Esophagus (tissue), 2 donors: ENCODE measurements at regions not wholly inside any gene's neighbourhood (a gene's known extent, or its start where the extent isn't known, plus 50 kb on each side); places are given as distances from the start of the nearest gene placed in this dataset.

Source experiments
- H3K27ac ChIP-seq, 2 donors: one replicate each; pipeline ENCODE4 v1.5.1; 2013; ENCODE audit warnings: low read depth in 2 of 2, mild to moderate bottlenecking in 2 of 2, inconsistent platforms in 1 of 2, low read length in 1 of 2, moderate library complexity in 1 of 2
- H3K27me3 ChIP-seq, 2 donors: one replicate each; pipeline ENCODE4 v1.6.1; 2013; ENCODE audit warnings: low read length in 2 of 2, control low read depth in 1 of 2, mild to moderate bottlenecking in 1 of 2; ENCODE audit not compliant: insufficient read depth in 2 of 2, control insufficient read depth in 1 of 2
- H3K36me3 ChIP-seq, 2 donors: one replicate each; pipeline ENCODE4 v1.6.1; 2013; ENCODE audit warnings: low read length in 1 of 2; ENCODE audit not compliant: control insufficient read depth in 2 of 2, insufficient read depth in 2 of 2
- H3K4me1 ChIP-seq, 2 donors: one replicate each; pipeline ENCODE4 v1.6.1; 2013; ENCODE audit warnings: low read length in 1 of 2; ENCODE audit not compliant: control insufficient read depth in 2 of 2, insufficient read depth in 2 of 2
- H3K4me3 ChIP-seq, 2 donors: one replicate each; pipeline ENCODE4 v1.5.1; 2013; ENCODE audit warnings: low read length in 2 of 2, mild to moderate bottlenecking in 2 of 2, low read depth in 1 of 2, moderate library complexity in 1 of 2
- H3K9me3 ChIP-seq, 2 donors: one replicate each; pipeline ENCODE4 v1.6.1; 2013; ENCODE audit warnings: mild to moderate bottlenecking in 2 of 2, low read depth in 1 of 2, low read length in 1 of 2, moderate library complexity in 1 of 2; ENCODE audit not compliant: control insufficient read depth in 2 of 2, insufficient read depth in 1 of 2
- WGBS, 2 donors: extraction: QIAGEN DNeasy Blood & Tissue Kit; methylation state at CpG; one replicate each; pipeline ENCODE4 v1.1.7; 2013; 5-methylcytosine and 5-hydroxymethylcytosine counted together
- donor health status: healthy with polysubstance abuse.
- donor health status: Bipolar disorder and iron deficiency.

DNA sequence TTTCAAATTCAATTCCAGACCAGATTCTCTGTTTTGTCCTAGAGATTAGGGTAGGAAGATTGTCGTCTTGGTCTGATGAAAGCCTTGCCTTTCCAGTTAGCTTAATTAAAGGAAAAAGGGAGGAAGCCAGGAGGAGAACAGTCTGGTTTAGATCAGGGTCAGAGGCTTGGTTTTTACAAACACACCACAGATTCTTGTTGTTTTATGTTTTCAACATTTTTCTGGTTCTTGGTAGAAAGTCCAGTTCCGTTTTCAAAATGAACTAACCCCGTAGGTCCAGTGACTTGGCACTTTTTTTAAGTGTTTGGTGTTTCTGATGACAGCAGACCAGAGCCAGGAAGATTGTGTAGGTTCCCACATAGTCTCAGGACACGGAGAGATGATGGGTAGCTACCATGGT lies 167.1 kb upstream of the INHBA start:
- no peaks in the 10 kb centered on the region for H3K4me1 ChIP-seq
- H3K9me3 ChIP-seq, result peaks cover 3 to 7% of the 10 kb centered on the region in 2 donors
- no peak overlapping the region for H3K4me3 ChIP-seq
- no peak overlapping the region for H3K27ac ChIP-seq
- H3K27me3 ChIP-seq, result no peaks in the 10 kb centered on the region
- 36 to 48% methylated on average over 4 of the region's 4 CpGs for WGBS, 2 donors
- H3K36me3 ChIP-seq, result no peaks in the 10 kb centered on the region

DNA sequence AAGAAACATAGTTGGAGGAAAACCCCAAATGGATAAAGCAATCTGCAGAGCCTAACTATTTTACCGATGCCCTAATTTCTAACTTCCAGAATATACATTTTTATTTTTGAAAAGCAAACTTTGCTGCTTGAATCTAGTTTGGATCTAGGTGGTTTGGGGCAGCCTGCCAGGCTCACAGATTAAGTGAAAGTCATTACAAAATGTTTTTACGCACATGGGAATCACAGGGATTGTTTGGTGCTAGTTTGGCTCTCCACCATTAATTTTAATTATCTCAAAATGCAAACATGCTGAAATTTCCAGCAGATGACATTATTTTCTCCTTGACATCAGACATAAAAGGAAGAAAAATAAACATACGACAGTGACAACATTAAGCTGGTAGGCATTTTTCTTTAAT lies 166.7 kb upstream of the INHBA start:
- WGBS, 2 donors, result 41 to 55% methylated on average over 3 of the region's 3 CpGs
- H3K4me1 ChIP-seq, result no peaks in the 10 kb centered on the region
- no peaks in the 10 kb centered on the region for H3K36me3 ChIP-seq
- H3K9me3 ChIP-seq, result peaks cover 7% of the 10 kb centered on the region in 2 donors
- no peaks in the 10 kb centered on the region for H3K27me3 ChIP-seq
- no peak overlapping the region for H3K4me3 ChIP-seq
- no peak overlapping the region for H3K27ac ChIP-seq

DNA sequence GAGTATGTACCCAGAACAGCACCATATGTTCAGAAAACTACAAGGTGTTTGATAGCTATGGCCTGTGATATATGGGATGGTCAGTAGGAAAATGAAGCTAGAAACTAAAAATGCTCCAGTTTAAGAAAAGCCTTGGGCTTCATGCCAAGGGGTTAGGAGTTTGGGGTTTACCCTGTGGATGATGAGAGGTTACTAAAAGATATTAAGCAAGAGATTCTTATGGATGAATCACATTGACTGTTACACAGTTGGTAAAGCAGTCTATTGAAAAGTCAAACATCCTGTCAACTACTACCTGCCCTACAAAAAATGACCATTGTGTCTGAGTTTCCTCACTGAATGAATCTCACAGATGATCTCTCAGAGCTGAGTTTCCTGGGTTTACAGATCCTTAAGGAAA lies 166.2 kb upstream of the INHBA start:
- no peak overlapping the region for H3K4me3 ChIP-seq
- no peaks in the 10 kb centered on the region for H3K36me3 ChIP-seq
- peaks cover 7 to 9% of the 10 kb centered on the region in 2 donors for H3K9me3 ChIP-seq
- no peaks in the 10 kb centered on the region for H3K4me1 ChIP-seq
- H3K27me3 ChIP-seq, result no peaks in the 10 kb centered on the region
- H3K27ac ChIP-seq, result no peak overlapping the region

DNA sequence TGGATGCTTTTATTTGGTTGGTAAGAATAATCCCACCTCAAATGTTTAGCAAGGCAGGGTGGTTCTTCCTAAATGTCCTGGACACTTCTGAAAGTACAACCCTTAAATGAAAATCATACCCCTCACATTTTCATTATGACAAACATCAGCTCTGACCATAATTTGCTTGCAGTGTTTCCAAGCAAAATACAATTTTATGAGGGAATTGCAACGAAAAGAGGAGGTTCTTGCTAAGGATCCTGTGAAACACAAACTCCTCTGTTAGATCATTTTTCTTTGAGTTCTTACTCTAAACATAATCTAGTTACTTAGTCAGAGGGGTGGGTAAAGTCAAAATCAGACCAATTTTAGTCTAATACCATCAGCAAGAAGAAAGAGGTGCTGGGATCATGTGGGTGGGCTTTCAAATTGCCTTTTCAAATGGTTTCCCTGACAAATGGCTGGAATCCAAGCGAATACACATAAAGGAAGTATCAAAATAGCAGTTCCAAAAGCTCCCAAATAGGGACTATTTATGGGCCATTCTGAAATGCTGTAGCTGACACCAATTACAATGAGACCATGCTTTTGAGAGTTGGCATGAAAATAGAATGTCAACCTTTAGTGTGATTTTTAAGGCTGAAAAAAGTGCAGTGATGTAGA lies 164.9 kb upstream of the INHBA start:
- H3K27ac ChIP-seq, result no peak overlapping the region
- no peaks in the 10 kb centered on the region for H3K4me1 ChIP-seq
- H3K4me3 ChIP-seq, result no peak overlapping the region
- no peaks in the 10 kb centered on the region for H3K27me3 ChIP-seq
- 32 to 48% methylated on average over 2 of the region's 2 CpGs for WGBS, 2 donors
- peaks cover 7 to 9% of the 10 kb centered on the region in 2 donors for H3K9me3 ChIP-seq
- H3K36me3 ChIP-seq, result no peaks in the 10 kb centered on the region

DNA sequence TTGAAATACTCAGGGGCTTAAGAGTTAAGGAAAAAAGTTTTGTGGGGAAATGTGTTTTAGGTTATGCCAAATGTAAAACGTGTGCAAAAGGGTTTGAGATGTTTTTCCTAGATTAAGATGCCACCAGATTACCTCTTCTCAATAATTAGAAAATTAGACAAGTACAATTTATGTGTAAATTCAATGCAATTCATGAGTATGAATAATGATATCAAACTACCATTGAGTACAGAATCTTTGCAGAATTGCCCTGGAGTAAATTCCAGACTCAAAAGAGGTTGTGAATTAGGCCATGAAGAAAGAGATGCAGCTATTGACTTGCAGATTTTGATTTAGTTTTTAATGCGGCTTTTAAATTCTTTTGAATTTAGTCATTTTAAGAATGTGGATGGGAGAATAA lies 159.4 kb upstream of the INHBA start:
- Histone ChIP-seq H3K4me1 (no peaks in the 10 kb centered on the region), H3K36me3 (no peaks in the 10 kb centered on the region), H3K9me3 (peaks cover 7 to 9% of the 10 kb centered on the region in 2 donors), H3K27me3 (no peaks in the 10 kb centered on the region), H3K27ac (no peak overlapping the region), H3K4me3 (no peak overlapping the region)
- WGBS, 2 donors, result 61 to 63% methylated on average over 2 of the region's 2 CpGs

DNA sequence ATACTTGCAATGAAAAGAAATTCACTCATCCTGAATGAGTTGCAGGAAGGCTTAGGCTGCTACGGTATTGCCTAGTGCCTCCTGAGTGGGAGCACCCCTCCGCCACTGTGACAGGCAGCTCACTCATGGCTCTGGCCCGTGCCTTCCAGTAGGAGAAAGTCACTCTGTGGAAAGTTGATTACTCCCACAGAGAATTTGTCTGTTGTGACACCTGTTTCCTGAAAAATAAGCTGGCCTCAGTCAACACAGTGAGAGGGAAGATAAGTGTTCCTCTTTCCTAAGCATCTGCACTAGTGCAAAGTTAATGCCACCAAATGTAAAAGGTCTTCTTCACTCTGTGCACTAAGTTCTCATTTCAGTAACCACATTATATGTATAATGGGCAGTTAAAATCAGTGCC lies 158.8 kb upstream of the INHBA start:
- Histone ChIP-seq H3K27me3 (no peaks in the 10 kb centered on the region), H3K9me3 (peaks cover 7 to 9% of the 10 kb centered on the region in 2 donors), H3K4me1 (no peaks in the 10 kb centered on the region), H3K36me3 (no peaks in the 10 kb centered on the region), H3K27ac (no peak overlapping the region), H3K4me3 (no peak overlapping the region)
- 58 to 62% methylated on average over 3 of the region's 3 CpGs for WGBS, 2 donors

DNA sequence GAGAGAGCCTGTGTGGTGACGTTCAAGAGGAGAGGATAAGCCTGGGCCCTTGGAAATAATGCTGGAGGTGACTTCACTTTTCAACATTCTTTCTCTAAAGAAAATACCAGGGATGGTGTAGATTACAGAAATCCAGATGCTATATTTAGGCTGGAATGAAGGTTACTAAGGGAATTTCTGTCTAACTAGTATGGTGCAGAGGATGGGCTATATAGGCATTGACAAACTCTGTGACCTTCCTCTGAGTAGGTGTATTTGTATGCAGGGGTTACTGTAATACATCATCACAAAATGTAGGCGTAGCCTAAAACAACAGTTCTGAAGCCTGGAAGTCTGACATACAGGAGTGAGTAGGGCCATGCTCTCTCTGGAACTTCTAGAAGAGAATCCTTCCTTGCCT lies 155.3 kb upstream of the INHBA start:
- Histone ChIP-seq H3K4me1 (no peaks in the 10 kb centered on the region), H3K27ac (no peak overlapping the region), H3K4me3 (no peak overlapping the region), H3K36me3 (no peaks in the 10 kb centered on the region), H3K27me3 (no peaks in the 10 kb centered on the region), H3K9me3 (no peaks in the 10 kb centered on the region)
- 68 to 81% methylated on average over 2 of the region's 2 CpGs for WGBS, 2 donors

DNA sequence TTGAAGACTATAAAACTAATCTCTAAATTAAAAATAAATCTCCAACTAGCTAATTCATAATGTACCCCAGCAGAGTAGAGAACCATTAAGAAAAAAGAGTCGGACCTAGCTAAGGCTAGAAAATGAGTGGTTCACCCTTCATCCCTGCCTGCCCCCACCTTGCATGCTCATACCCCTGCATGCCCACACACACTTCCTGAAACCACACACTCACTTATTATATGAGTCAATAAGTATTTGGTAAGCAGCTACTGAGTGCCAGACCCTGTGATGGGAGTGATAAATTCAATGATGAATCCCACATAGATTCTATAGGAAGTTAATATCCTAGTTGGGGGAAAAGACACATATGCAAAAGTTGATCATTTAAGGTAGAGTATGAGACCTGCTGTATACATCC lies 152.9 kb upstream of the INHBA start:
- 84 to 86% methylated on average over 1 of the region's 1 CpG for WGBS, 2 donors
- no peak overlapping the region for H3K27ac ChIP-seq
- H3K27me3 ChIP-seq, result no peaks in the 10 kb centered on the region
- H3K4me3 ChIP-seq, result no peak overlapping the region
- H3K4me1 ChIP-seq, result no peaks in the 10 kb centered on the region
- no peaks in the 10 kb centered on the region for H3K9me3 ChIP-seq
- H3K36me3 ChIP-seq, result no peaks in the 10 kb centered on the region

DNA sequence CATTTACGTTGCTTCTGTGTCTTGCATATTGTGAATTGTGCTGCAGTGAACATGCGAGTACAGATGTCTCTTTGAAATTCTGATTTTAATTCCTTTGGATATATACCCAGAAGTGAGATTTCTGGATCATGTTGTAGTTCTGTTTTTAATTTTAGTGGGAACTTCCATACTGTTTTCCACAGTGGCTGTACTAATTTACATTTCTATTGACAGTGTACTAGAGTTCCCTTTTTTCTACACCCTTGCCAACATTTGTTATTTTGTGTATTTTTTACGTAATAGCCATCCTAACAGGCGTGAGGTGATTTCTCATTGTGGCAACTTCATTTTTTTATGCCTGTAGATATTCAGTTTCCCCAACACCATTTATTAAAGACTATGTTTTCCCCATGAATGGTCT lies 144.7 kb upstream of the INHBA start:
- no peaks in the 10 kb centered on the region for H3K4me1 ChIP-seq
- no peak overlapping the region for H3K27ac ChIP-seq
- no peaks in the 10 kb centered on the region for H3K27me3 ChIP-seq
- no peaks in the 10 kb centered on the region for H3K36me3 ChIP-seq
- WGBS, 2 donors, result 83 to 88% methylated on average over 4 of the region's 4 CpGs
- no peak overlapping the region for H3K4me3 ChIP-seq
- H3K9me3 ChIP-seq, result no peaks in the 10 kb centered on the region

DNA sequence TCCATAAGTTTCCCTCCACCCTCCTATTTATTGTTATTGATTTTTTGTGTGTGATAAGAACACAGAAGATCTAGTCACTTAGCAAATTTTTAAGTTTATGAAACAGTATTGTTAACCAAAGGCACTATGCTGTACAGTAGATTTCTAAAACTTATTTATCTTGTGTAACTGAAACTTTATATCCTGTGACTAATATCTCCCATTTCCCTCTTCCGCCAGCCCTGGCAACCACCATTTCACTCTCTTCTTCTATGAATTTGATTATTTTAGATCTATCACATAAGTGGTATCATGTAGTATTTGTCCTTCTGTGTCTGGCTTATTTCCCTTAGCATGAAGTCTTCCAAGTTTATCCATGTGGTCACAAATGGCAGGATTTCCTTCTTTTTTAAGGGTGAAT lies 144.3 kb upstream of the INHBA start:
- 83 to 90% methylated on average over 1 of the region's 1 CpG for WGBS, 2 donors
- Histone ChIP-seq H3K36me3 (no peaks in the 10 kb centered on the region), H3K9me3 (no peaks in the 10 kb centered on the region), H3K4me1 (no peaks in the 10 kb centered on the region), H3K27ac (no peak overlapping the region), H3K4me3 (no peak overlapping the region), H3K27me3 (no peaks in the 10 kb centered on the region)
